Cardiac septum (tissue), 1 donor: ENCODE measurements at regions not wholly inside any gene's neighbourhood (a gene's known extent, or its start where the extent isn't known, plus 50 kb on each side); places are given as distances from the start of the nearest gene placed in this dataset.
"Not testable (repeated sequence)": the region's sequence is repeated elsewhere in the genome, so short reads cannot be mapped to it uniquely, and the experiment has no call there.

Experiments
- DNase-seq: peaks from one replicate; pipeline ENCODE4 v3.0.0-alpha.2; 2020; ENCODE audit warnings: low spot score
- intact Hi-C: fragments of 100-400 bp; cut with DNase I; formaldehyde crosslinking; loops from one replicate; pipeline ENCODE4 v1.14.0; 2022
- donor health status: DM: no; HTN: no; CAD: no.

GRCh38 chr2:132220589-132220988 lies 58.8 kb upstream of the ANKRD30BL start:
- intact Hi-C loops, DNase-seq: not testable (repeated sequence)

GRCh38 chr2:132221886-132222285 lies 60.1 kb upstream of the ANKRD30BL start:
- DNase-seq, intact Hi-C loops: not testable (repeated sequence)

- intact Hi-C loops, result no loop called here
- DNase-seq, result no peak
These were observed 90.6 kb upstream of the ANKRD30BL start for GRCh38 chr2:132252191-132252893.

- DNase-seq, result no peak
- intact Hi-C loops, result no loop called here
These were observed 91.1 kb upstream of the ANKRD30BL start for GRCh38 chr2:132252894-132253264.

- no peak for DNase-seq
These were observed 91.9 kb upstream of the ANKRD30BL start for GRCh38 chr2:132253496-132254305.

GRCh38 chr2:132254306-132254919 lies 92.7 kb upstream of the ANKRD30BL start:
- intact Hi-C loops, DNase-seq: not testable (repeated sequence)

More at GRCh38 chr2:132253496-132254305, 91.9 kb upstream of the ANKRD30BL start:
- intact Hi-C loops, result no loop called here

GRCh38 chr2:132255714-132256113 lies 94.0 kb upstream of the ANKRD30BL start:
- no peak for DNase-seq
- intact Hi-C loops, result no loop called here

GRCh38 chr2:132256251-132256902 lies 94.6 kb upstream of the ANKRD30BL start:
- no peak for DNase-seq
- intact Hi-C loops, result no loop called here

- DNase-seq, intact Hi-C loops: not testable (repeated sequence)
These were observed 95.2 kb upstream of the ANKRD30BL start for GRCh38 chr2:132256903-132257300.

- intact Hi-C loops, DNase-seq: not testable (repeated sequence)
These were observed 95.8 kb upstream of the ANKRD30BL start for GRCh38 chr2:132257301-132258171.

GRCh38 chr2:132259276-132259675 lies 97.5 kb upstream of the ANKRD30BL start:
- intact Hi-C loops, result not testable (repeated sequence)

GRCh38 chr2:132265595-132265994 lies 103.8 kb upstream of the ANKRD30BL start:
- intact Hi-C loops, result not testable (repeated sequence)

More at GRCh38 chr2:132259276-132259675, 97.5 kb upstream of the ANKRD30BL start:
- DNase-seq, result not testable (repeated sequence)

GRCh38 chr2:132267105-132267497 lies 105.3 kb upstream of the ANKRD30BL start:
- no peak for DNase-seq
- intact Hi-C loops, result no loop called here

More at GRCh38 chr2:132265595-132265994, 103.8 kb upstream of the ANKRD30BL start:
- not testable (repeated sequence) for DNase-seq

GRCh38 chr2:132267498-132268283 lies 105.9 kb upstream of the ANKRD30BL start:
- intact Hi-C loops, DNase-seq: not testable (repeated sequence)

- DNase-seq, intact Hi-C loops: not testable (repeated sequence)
These were observed 106.7 kb upstream of the ANKRD30BL start for GRCh38 chr2:132268284-132268976.

- intact Hi-C loops, result no loop called here
- DNase-seq, result no peak
These were observed 107.3 kb upstream of the ANKRD30BL start for GRCh38 chr2:132268977-132269523.

- intact Hi-C loops, result no loop called here
- no peak for DNase-seq
These were observed 108.5 kb upstream of the ANKRD30BL start for GRCh38 chr2:132270255-132270654.
